K562 (cell line): ENCODE measurements at regions not wholly inside any gene's neighbourhood (a gene's known extent, or its start where the extent isn't known, plus 50 kb on each side); places are given as distances from the start of the nearest gene placed in this dataset.

Source experiments
- HDAC8 ChIP-seq: fragments of 450-650 bp; IDR thresholded peaks from 2 replicates; pipeline ENCODE4 v1.6.1; 2016; ENCODE audit warnings: mild to moderate bottlenecking, missing genetic modification characterization, moderate library complexity, missing compliant biosample characterization
- HOXB6 ChIP-seq: fragments of 250-450 bp; sonication (Bioruptor Pico); IDR thresholded peaks from 2 replicates; pipeline ENCODE4 v1.5.1; 2022; ENCODE audit warnings: mild to moderate bottlenecking, borderline replicate concordance
- KDM2B ChIP-seq: fragments of 250-450 bp; sonication (Bioruptor Pico); IDR thresholded peaks from 2 replicates; pipeline ENCODE4 v1.8.0; 2021; ENCODE audit warnings: mild to moderate bottlenecking, moderate library complexity
- NCOA4 ChIP-seq: fragments of 450-650 bp; IDR thresholded peaks from 2 replicates; pipeline ENCODE4 v1.6.1; 2018; ENCODE audit warnings: mild to moderate bottlenecking; ENCODE audit not compliant: partially characterized antibody
- NCOA6 ChIP-seq: fragments of 450-650 bp; IDR thresholded peaks from 2 replicates; pipeline ENCODE4 v1.6.1; 2017; ENCODE audit warnings: mild to moderate bottlenecking
- NCOR1 ChIP-seq: fragments of 450-650 bp; IDR thresholded peaks from 2 replicates; pipeline ENCODE4 v1.6.1; 2016; ENCODE audit warnings: mild to moderate bottlenecking, moderate library complexity
- PHF20 ChIP-seq: fragments of 450-650 bp; IDR thresholded peaks from 2 replicates; pipeline ENCODE4 v1.6.1; 2018; ENCODE audit not compliant: partially characterized antibody
- RFX1 ChIP-seq: fragments of 450-650 bp; IDR thresholded peaks from 2 replicates; pipeline ENCODE4 v1.6.1; 2016; ENCODE audit warnings: mild to moderate bottlenecking, moderate library complexity
- TAF1 ChIP-seq: IDR thresholded peaks from 2 replicates; pipeline ENCODE4 v1.6.1; 2011; ENCODE audit warnings: mild to moderate bottlenecking, low read length, moderate library complexity; ENCODE audit not compliant: insufficient read depth, control insufficient read depth, severe bottlenecking; ENCODE audit errors: extremely low read depth
- TCF3 ChIP-seq: sonication (generic); formaldehyde crosslinking; IDR thresholded peaks from 2 replicates; pipeline ENCODE4 v1.4.0; 2020; ENCODE audit warnings: mild to moderate bottlenecking, missing genetic modification reagents
- TEAD4 ChIP-seq, 2 experiments: sonication (generic) in 1 of 2; formaldehyde crosslinking in 1 of 2; IDR thresholded peaks; 2 replicates each; pipeline versions ENCODE4 v1.6.1 to v1.8.0; 2012 to 2022; ENCODE audit warnings: borderline replicate concordance in 1 of 2, inconsistent platforms in 1 of 2, low read length in 1 of 2, mild to moderate bottlenecking in 1 of 2, missing genetic modification reagents in 1 of 2
- XRCC5 ChIP-seq: fragments of 200-400 bp; formaldehyde crosslinking; IDR thresholded peaks from 2 replicates; pipeline ENCODE4 v1.6.1; 2017; ENCODE audit warnings: low read depth, mild to moderate bottlenecking, low read length
- ZNF212 ChIP-seq: fragments of 450-650 bp; formaldehyde crosslinking; IDR thresholded peaks from 2 replicates; pipeline ENCODE4 v1.4.0; 2020; ENCODE audit warnings: mild to moderate bottlenecking
- ZNF239 ChIP-seq: fragments of 250-450 bp; sonication (Bioruptor Pico); IDR thresholded peaks from 2 replicates; pipeline ENCODE4 v1.4.0; 2020; ENCODE audit warnings: mild to moderate bottlenecking
- ZNF253 ChIP-seq: fragments of 250-450 bp; sonication (Bioruptor Pico); conservative IDR thresholded peaks from 2 replicates; pipeline ENCODE4 v1.6.1; 2021; ENCODE audit warnings: mild to moderate bottlenecking
- ZNF644 ChIP-seq: fragments of 200-800 bp; sonication (Bioruptor generic); IDR thresholded peaks from 2 replicates; pipeline ENCODE4 v1.6.1; 2016; ENCODE audit warnings: low read depth, missing genetic modification characterization, missing compliant biosample characterization
- ZNF707 ChIP-seq: fragments of 250-450 bp; sonication (Bioruptor Pico); conservative IDR thresholded peaks from 2 replicates; pipeline ENCODE4 v1.8.0; 2022; ENCODE audit warnings: inconsistent platforms, mild to moderate bottlenecking, moderate library complexity
- TF ChIP-seq, protein P1 (sequence below): fragments of 450-650 bp; IDR thresholded peaks from 2 replicates; pipeline ENCODE4 v1.6.1; 2016; ENCODE audit warnings: antibody characterized with exemption
- TF ChIP-seq, protein P2 (sequence below): sonication (generic); formaldehyde crosslinking; IDR thresholded peaks from 2 replicates; pipeline ENCODE4 v1.8.1; 2023; ENCODE audit warnings: mild to moderate bottlenecking, missing genetic modification reagents
- TF ChIP-seq, protein P3 (sequence below): sonication (generic); formaldehyde crosslinking; IDR thresholded peaks from 2 replicates; pipeline ENCODE4 v1.8.1; 2022; ENCODE audit warnings: missing genetic modification reagents
- TF ChIP-seq, protein P4 (sequence below): sonication (generic); formaldehyde crosslinking; IDR thresholded peaks from 2 replicates; pipeline ENCODE4 v1.8.1; 2023; ENCODE audit warnings: missing genetic modification reagents, mild to moderate bottlenecking, borderline replicate concordance

DNA sequence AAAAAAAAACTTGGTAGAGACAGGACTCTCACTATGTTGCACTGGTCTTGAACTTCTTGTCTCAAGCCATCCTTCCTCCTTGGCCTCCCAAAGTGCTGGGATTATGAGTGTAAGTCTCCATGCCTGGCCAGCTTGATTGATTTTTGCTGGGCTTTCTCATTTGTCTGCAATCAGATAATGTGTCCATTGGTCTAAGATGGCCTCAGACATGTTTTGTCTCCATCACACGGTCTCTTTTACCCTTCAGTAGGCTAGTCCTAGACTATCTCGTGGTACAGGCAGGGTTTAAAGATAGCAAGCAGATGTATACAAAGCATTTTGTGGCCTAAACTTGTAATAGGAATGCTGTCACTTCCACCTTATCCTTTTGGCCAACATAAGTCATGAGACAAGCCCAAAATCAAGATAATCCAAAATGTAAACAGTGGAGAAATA lies 289.1 kb downstream of the TFAP2B start (continued):
- TF ChIP-seq NCOA6 (no peak), ZNF707 (CRISPR knock-in tag) (peak; percentile 66; the same call in 1 of the 2 replicates), ZNF253 (CRISPR knock-in tag) (no peak), TCF3 (CRISPR knock-in tag) (peak; percentile 89), NCOA4 (no peak), NCOR1 (peak; percentile 91), PHF20 (no peak), ZNF644 (peak; percentile 89; the same call in 1 of the 2 replicates), KDM2B (CRISPR knock-in tag) (no peak), TAF1 (no peak), ZNF239 (CRISPR knock-in tag) (peak; percentile 80), RFX1 (no peak), TEAD4 (IDR thresholded peaks at IDR 0.05; ENCODE audit: low read length) (peak; percentile 88), TEAD4 (CRISPR knock-in tag; IDR thresholded peaks at IDR 0.05; ENCODE audit: borderline replicate concordance) (no peak), XRCC5 (no peak), HDAC8 (tag) (no peak), ZNF212 (CRISPR knock-in tag) (no peak), HOXB6 (no peak)
- TF ChIP-seq, protein P1, sequence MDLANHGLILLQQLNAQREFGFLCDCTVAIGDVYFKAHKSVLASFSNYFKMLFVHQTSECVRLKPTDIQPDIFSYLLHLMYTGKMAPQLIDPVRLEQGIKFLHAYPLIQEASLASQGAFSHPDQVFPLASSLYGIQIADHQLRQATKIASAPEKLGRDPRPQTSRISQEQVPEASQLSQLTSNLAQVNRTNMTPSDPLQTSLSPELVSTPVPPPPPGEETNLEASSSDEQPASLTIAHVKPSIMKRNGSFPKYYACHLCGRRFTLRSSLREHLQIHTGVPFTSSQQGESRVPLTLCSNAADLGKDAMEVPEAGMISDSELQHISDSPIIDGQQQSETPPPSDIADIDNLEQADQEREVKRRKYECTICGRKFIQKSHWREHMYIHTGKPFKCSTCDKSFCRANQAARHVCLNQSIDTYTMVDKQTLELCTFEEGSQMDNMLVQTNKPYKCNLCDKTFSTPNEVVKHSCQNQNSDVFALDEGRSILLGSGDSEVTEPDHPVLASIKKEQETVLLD, result no peak
- TF ChIP-seq, protein P2, sequence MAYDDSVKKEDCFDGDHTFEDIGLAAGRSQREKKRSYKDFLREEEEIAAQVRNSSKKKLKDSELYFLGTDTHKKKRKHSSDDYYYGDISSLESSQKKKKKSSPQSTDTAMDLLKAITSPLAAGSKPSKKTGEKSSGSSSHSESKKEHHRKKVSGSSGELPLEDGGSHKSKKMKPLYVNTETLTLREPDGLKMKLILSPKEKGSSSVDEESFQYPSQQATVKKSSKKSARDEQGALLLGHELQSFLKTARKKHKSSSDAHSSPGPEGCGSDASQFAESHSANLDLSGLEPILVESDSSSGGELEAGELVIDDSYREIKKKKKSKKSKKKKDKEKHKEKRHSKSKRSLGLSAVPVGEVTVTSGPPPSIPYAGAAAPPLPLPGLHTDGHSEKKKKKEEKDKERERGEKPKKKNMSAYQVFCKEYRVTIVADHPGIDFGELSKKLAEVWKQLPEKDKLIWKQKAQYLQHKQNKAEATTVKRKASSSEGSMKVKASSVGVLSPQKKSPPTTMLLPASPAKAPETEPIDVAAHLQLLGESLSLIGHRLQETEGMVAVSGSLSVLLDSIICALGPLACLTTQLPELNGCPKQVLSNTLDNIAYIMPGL (CRISPR knock-in tag), result no peak
- TF ChIP-seq, protein P3, sequence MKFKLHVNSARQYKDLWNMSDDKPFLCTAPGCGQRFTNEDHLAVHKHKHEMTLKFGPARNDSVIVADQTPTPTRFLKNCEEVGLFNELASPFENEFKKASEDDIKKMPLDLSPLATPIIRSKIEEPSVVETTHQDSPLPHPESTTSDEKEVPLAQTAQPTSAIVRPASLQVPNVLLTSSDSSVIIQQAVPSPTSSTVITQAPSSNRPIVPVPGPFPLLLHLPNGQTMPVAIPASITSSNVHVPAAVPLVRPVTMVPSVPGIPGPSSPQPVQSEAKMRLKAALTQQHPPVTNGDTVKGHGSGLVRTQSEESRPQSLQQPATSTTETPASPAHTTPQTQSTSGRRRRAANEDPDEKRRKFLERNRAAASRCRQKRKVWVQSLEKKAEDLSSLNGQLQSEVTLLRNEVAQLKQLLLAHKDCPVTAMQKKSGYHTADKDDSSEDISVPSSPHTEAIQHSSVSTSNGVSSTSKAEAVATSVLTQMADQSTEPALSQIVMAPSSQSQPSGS (CRISPR knock-in tag), result no peak
- TF ChIP-seq, protein P4, sequence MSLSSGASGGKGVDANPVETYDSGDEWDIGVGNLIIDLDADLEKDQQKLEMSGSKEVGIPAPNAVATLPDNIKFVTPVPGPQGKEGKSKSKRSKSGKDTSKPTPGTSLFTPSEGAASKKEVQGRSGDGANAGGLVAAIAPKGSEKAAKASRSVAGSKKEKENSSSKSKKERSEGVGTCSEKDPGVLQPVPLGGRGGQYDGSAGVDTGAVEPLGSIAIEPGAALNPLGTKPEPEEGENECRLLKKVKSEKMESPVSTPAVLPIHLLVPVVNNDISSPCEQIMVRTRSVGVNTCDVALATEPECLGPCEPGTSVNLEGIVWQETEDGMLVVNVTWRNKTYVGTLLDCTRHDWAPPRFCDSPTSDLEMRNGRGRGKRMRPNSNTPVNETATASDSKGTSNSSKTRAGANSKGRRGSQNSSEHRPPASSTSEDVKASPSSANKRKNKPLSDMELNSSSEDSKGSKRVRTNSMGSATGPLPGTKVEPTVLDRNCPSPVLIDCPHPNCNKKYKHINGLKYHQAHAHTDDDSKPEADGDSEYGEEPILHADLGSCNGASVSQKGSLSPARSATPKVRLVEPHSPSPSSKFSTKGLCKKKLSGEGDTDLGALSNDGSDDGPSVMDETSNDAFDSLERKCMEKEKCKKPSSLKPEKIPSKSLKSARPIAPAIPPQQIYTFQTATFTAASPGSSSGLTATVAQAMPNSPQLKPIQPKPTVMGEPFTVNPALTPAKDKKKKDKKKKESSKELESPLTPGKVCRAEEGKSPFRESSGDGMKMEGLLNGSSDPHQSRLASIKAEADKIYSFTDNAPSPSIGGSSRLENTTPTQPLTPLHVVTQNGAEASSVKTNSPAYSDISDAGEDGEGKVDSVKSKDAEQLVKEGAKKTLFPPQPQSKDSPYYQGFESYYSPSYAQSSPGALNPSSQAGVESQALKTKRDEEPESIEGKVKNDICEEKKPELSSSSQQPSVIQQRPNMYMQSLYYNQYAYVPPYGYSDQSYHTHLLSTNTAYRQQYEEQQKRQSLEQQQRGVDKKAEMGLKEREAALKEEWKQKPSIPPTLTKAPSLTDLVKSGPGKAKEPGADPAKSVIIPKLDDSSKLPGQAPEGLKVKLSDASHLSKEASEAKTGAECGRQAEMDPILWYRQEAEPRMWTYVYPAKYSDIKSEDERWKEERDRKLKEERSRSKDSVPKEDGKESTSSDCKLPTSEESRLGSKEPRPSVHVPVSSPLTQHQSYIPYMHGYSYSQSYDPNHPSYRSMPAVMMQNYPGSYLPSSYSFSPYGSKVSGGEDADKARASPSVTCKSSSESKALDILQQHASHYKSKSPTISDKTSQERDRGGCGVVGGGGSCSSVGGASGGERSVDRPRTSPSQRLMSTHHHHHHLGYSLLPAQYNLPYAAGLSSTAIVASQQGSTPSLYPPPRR (CRISPR knock-in tag), result no peak
